T47D (cell line): ENCODE measurements at regions not wholly inside any gene's neighbourhood (a gene's known extent, or its start where the extent isn't known, plus 50 kb on each side); places are given as distances from the start of the nearest gene placed in this dataset.
A peak's percentile ranks its signal among the peaks of the same experiment; 100 is the strongest.
"Not testable (repeated sequence)": the region's sequence is repeated elsewhere in the genome, so short reads cannot be mapped to it uniquely, and the experiment has no call there.

Experiments used
- DNase-seq, 2 experiments: peaks; one replicate each; pipeline versions ENCODE4 v3.0.0 to v3.0.0-alpha.2; 2011 to 2012; ENCODE audit warnings: low read depth in 1 of 2, low spot score in 1 of 2
- JUND ChIP-seq: IDR thresholded peaks from 2 replicates; pipeline ENCODE4 v1.6.1; 2012; ENCODE audit warnings: low read depth
- in situ Hi-C: cut with HindIII; loops from 2 replicates; pipeline ENCODE4 v1.10.0; 2016; ENCODE audit warnings: low sequenced_read_pairs, low pct_unique_long_range_greater_than_20kb

DNA sequence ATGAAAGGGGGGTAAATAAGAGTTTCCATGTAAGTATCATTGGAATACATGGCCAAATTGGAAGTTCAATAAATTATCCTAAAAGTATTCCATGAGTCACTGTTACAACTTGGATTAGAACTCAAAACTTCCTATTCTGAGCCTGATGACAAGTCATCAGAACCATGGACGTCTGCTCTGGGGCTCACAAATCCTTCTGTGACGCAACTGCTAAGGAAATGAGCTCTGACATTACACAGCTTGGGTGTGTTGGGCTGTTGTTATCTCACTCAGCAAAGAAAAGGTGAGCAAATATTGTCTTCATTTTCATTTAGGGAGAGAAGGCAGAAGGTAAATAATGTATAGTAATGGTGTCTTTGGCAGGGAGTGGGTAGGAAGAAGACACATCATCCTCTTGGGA lies 214.8 kb upstream of the ADO start:
- in situ Hi-C loops: no loop called here

DNA sequence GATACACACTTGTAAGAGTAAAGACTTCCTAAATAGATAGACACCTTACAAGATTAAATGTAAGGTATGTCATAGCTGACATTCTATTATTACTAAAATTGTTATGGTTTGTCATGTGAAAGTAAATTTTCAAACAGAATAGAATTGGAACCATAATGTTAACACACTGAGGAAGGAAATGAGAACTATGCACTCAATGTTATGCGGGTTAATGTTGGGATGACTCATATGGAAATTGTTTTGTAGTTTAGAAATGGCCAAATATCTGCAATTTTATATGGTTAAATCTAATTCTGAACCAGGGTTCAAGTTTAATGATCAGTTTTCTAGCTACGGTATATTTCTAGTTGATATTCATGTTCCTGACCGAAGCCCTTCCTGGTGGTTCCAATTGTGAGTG lies 214.2 kb upstream of the ADO start:
- in situ Hi-C loops: no loop called here
- DNase-seq: no peak
- TF ChIP-seq JUND: no peak

More for the DNA sequence above, 214.8 kb upstream of the ADO start:
- DNase-seq: peak in 1 of 2 experiments; percentile 7
- TF ChIP-seq JUND: no peak

DNA sequence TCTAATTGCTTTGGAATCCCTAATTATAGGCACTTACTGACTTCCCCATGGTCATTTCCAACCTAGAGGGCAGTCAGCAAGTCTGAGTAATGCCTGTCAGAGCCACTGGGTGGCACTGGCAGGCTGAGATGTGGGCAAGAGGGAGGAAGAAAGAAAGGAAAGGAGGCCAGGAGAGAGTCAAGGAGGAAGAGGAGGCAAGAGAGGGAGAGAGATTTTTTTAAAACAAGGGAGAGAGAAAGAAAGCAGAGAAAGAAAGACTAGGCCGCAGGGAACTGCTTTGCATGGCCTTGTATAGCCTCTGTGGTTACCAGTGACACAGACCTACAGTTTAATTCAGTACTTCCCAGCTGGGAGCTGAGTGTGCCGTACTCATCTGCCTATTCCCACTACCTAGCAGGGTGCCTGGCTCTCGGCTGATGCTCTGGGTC lies 210.4 kb upstream of the ADO start:
- in situ Hi-C loops: no loop called here
- DNase-seq: peak; percentile 57 to 81
- no peak for TF ChIP-seq JUND

DNA sequence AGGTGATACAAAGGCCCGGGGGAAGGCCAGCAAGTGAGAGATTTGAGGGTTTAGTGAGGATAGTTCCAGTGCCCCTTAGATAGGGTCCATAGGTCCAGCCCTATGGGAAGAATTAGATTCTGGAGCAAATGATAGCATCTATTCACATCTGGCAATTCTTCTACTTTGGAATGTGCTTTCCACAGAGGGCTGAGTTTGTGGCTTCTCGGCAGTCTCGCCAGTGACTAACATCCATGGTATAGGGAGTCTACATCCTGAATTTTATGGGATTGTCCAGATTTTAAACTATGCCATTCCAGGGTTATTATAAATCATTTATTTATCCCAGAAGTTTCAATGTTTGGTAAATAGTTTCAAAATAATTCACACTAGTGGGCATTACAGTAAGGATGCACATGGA lies 207.3 kb upstream of the ADO start:
- DNase-seq: no peak
- in situ Hi-C loops: no loop called here
- no peak for TF ChIP-seq JUND

DNA sequence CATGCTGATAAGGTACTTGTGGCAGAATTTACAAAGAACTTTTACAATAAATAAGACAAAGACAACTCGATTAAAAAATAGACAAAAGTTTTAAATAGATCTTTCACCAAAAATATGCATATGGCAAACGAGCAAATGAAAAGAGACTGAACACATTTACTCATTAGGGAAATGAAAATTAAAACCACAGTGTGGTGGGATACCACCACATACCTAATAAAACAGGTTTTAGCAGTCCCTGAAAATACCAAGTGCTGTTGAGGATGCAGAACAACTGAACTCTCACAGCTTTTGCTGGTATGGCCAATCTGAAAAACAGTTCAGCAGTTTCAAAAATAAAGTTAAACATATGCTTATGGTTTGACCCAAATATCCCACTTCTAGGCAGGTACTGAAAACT lies 205.4 kb upstream of the ADO start:
- in situ Hi-C loops: no loop called here
- TF ChIP-seq JUND: no peak
- DNase-seq: no peak

DNA sequence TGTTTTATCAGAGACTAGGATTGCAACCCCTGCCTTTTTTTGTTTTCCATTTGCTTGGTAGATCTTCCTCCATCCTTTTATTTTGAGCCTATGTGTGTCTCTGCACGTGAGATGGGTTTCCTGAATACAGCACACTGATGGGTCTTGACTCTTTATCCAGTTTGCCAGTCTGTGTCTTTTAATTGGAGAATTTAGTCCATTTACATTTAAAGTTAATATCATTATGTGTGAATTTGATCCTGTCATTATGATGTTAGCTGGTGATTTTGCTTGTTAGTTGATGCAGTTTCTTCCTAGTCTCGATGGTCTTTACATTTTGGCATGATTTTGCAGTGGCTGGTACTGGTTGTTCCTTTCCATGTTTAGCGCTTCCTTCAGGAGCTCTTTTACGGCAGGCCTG lies 198.0 kb upstream of the ADO start:
- in situ Hi-C loops, DNase-seq: not testable (repeated sequence)

DNA sequence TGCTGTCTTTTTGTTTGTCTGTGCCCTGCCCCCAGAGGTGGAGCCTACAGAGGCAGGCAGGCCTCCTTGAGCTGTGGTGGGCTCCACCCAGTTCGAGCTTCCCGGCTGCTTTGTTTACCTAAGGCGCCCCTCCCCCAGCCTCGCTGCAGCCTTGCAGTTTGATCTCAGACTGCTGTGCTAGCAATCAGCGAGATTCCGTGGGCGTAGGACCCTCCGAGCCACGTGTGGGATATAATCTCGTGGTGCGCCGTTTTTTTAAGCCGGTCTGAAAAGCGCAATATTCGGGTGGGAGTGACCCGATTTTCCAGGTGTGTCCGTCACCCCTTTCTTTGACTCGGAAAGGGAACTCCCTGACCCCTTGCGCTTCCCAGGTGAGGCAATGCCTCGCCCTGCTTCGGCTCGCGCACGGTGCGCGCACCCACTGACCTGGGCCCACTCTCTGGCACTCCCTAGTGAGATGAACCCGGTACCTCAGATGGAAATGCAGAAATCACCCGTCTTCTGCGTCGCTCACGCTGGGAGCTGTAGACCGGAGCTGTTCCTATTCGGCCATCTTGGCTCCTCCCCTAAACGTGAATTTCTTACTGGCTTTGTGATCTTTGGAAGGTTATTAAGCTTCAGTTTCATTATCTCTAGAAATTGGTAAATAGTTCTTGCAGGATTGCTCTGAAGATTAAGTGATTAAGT lies 196.2 kb upstream of the ADO start:
- in situ Hi-C loops, DNase-seq: not testable (repeated sequence)

DNA sequence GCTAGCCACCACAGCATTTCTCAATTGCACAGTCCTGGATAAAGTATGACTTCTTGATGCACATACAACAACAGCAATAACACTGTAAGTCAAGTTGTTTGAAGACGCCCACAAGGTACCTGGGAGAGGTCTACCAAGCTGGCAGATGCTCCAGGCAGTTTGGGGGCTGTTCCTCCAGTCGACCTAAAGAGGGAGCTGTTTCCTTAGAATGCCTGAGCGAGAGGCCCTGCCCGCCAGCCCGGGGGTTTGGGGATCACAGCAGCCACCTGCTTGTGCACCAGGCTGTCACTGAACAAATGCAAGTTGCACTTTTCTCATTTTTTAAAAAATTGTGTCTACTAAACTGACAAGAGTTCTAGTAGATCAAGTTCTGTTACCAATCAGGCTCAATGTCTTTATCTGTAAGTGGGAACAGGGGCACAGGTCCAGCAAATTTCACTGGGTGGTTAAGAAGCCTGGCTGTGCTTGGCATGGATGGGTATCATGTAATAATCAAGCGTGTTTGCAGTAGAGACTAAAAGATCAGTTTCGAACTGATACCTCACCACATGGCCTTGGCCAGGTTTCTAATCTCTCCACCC lies 193.8 kb upstream of the ADO start:
- TF ChIP-seq JUND: no peak
- in situ Hi-C loops: no loop called here
- DNase-seq: peak; percentile 40 to 78

DNA sequence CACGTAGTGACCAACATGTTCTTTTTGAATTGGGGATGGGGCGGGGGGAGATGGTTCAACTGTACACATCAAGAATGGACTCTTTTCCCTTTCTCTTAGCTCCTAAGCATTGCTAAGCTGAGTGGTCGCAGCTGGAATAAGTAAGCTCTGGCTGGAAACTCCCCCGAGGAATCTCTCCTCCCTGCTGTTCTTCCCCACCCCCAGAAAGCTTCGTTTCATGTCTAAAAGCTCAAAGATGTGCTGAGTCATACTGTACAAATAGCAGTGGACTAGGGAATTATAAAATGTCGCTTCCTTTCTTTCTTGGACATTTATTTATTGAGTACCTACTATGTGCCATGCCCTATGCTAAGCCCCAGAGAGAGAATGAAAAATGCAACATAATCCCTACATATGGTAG lies 191.1 kb upstream of the ADO start:
- in situ Hi-C loops: no loop called here
- TF ChIP-seq JUND: no peak
- no peak for DNase-seq

DNA sequence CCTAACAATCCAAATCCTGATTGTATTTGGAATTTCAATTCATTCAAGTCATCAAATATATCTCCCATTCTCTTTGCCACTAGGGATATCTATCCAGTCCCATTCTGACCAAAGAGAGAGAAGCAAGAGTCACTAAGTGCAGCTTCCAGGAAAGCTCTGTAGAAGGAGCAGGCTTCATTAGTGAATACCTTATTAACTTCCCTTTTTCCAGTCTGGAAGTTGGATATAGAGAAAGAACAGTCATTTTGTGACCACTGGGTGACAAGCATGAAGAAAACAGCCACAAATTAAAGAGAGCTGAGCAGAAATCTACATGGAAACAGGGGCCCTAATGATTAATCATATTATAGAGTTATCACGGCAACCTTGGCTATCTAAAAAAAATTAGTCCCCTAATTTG lies 190.7 kb upstream of the ADO start:
- no peak for TF ChIP-seq JUND
- no peak for DNase-seq
- in situ Hi-C loops: no loop called here

DNA sequence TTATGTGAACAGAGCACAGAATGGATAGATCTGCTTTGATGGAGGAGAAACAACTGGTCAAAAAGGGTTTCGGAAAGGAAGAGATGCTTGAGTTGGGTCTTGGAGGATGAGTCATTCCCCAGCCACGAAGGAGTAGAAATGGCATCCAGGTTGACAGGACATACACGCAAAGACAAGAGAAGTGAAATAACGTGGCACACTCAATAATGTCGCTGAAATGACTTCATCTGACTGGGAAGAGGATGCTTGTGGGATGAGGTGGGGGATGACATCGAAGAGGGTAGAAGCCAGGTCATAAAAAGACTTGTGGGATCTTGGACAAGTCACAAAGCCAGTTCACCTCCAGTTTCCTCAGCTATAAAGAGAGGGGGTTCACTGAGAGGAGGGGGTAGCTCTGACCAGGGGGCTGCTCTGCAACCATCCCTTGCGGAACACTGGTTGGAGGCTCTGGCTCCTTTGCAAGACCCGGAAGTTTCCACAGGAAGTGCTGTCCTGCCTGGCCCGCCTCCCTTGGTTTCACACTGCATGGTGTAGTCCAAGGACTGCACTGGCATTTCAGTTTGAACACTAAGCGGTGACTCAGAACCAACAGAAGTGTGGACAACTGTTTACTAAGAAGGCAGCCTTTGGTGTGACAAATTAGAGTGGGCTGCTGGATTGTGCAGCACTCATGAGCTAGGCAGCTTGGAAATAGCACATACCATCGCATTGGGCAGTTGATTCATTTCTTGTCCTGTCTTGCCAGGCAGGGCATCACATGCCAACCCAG lies 189.9 kb upstream of the ADO start:
- no peak for DNase-seq
- in situ Hi-C loops: no loop called here
- no peak for TF ChIP-seq JUND

DNA sequence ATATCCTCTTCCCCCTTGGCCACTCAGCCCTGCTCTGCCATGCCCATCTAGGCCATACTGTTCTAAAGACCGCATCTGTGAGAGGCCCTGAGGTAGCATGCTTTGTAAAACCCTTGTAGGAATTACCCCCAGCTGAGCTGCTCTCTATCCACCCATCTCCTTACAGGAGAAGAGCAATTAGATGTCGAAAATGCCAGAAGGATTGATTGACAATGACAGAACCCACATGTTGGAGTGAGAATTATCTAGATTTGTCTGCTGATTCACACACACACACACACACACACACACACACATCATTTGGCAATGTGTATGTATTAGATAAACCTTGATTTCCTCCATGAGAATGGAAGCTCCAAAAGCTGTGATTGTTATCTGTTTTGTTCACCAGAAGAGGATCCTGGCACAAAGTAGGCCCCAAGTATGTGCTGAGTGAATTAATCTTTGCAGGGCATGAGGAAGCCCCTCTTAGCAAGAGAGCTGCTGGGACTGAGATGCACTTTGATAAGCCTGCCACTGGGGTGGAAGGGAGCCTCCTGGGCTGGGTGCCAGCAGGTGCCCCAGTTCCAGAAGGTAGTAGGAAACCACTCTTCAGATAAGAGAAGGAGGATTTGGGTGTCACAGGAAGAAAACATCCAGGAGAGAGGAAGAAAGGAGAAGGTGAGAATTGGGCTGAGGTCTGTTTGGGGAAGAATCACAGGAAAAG lies 187.5 kb upstream of the ADO start:
- TF ChIP-seq JUND: no peak
- in situ Hi-C loops: no loop called here
- DNase-seq: no peak

DNA sequence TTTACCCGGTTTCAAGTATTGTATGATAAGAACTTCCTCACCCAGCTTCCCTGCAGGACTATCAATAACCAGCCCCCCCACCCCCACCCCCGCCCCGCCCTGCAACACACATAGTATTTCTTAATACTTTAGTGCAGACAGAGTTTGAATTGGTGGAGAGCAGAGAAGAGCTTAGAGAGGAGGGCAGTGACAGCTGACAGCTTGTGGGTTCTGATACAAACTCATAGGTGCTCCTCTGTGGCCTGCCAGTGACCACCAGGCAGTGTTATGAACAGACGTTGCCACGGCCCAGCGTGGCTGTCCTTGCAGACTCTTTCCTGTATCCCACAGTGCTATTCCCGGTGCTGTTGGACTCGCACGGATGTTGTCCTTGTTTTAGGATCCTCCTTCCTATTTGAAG lies 186.9 kb upstream of the ADO start:
- no peak for TF ChIP-seq JUND
- no peak for DNase-seq
- in situ Hi-C loops: no loop called here
